ENCODE measurements at regions not wholly inside any gene's neighbourhood (a gene's known extent, or its start where the extent isn't known, plus 50 kb on each side); places are given as distances from the start of the nearest gene placed in this dataset.

DNA sequence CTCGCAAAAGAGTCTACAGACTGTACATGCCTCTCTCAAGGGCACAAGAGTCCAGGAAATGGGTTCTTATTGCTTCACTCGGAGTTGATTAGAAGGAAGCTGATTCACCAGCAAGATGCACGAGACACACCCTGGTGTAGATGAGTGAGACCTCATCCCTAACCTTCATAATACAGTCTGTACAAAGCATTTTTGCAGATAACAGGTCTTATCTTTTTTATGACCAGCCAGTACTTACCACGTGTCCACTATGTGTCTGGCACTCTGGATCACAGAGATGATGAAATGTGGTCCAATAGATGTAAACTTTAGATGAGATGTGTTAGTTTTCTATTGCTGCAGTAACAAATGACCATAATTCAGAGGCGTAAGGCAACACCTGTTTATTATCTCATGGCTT is 53.4 kb upstream of the PWP1 start:
- Histone ChIP-seq H3K27me3 (no peaks in the 10 kb centered on the region), H3K36me3 (peaks cover 8% of the 10 kb centered on the region), H3K9me3 (no peaks in the 10 kb centered on the region), H3K4me1 (no peaks in the 10 kb centered on the region), H3K4me3 (no peak overlapping the region), H3K27ac (no peak overlapping the region)
- no peak for DNase-seq (ENCODE audit: low spot score in 2 of 2)
- TF ChIP-seq EP300 (IDR thresholded peaks at IDR 0.05) (no peak), POLR2AphosphoS5 (IDR thresholded peaks at IDR 0.05) (no peak), POLR2A (IDR thresholded peaks at IDR 0.05) (no peak)
- TF ChIP-seq, protein P1, sequence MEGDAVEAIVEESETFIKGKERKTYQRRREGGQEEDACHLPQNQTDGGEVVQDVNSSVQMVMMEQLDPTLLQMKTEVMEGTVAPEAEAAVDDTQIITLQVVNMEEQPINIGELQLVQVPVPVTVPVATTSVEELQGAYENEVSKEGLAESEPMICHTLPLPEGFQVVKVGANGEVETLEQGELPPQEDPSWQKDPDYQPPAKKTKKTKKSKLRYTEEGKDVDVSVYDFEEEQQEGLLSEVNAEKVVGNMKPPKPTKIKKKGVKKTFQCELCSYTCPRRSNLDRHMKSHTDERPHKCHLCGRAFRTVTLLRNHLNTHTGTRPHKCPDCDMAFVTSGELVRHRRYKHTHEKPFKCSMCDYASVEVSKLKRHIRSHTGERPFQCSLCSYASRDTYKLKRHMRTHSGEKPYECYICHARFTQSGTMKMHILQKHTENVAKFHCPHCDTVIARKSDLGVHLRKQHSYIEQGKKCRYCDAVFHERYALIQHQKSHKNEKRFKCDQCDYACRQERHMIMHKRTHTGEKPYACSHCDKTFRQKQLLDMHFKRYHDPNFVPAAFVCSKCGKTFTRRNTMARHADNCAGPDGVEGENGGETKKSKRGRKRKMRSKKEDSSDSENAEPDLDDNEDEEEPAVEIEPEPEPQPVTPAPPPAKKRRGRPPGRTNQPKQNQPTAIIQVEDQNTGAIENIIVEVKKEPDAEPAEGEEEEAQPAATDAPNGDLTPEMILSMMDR (IDR thresholded peaks at IDR 0.05) = no peak
- 93% methylated on average over 5 of the region's 5 CpGs for WGBS

DNA sequence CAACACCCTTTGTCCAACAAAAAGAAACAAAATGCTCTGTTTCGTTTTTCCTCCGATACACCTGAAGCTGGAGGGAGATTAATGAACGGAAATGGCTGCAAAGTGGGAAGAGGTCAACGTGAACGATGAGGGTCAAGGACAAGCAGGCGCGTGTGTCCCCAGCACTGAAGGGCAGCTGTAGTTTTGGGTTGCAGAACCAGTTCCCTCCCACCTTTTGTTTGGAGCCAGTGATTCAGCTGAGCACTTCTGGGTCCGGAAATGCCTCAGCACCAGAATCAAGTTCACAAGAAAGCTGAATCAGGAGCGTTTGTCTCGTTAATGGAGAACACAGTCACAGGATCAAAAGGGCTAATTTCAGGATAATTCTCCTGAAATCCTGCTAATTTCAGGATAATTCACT is 51.1 kb upstream of the PWP1 start:
- Histone ChIP-seq H3K27me3 (no peaks in the 10 kb centered on the region), H3K36me3 (peaks cover 5% of the 10 kb centered on the region), H3K9me3 (no peaks in the 10 kb centered on the region), H3K27ac (no peak overlapping the region), H3K4me3 (no peak overlapping the region), H3K4me1 (no peaks in the 10 kb centered on the region)
- TF ChIP-seq POLR2A (IDR thresholded peaks at IDR 0.05) (no peak), POLR2AphosphoS5 (IDR thresholded peaks at IDR 0.05) (no peak), EP300 (IDR thresholded peaks at IDR 0.05) (no peak)
- TF ChIP-seq, protein P1 (IDR thresholded peaks at IDR 0.05) = no peak
- DNase-seq (ENCODE audit: low spot score in 2 of 2) = no peak
- WGBS = 80% methylated on average over 10 of the region's 10 CpGs

DNA sequence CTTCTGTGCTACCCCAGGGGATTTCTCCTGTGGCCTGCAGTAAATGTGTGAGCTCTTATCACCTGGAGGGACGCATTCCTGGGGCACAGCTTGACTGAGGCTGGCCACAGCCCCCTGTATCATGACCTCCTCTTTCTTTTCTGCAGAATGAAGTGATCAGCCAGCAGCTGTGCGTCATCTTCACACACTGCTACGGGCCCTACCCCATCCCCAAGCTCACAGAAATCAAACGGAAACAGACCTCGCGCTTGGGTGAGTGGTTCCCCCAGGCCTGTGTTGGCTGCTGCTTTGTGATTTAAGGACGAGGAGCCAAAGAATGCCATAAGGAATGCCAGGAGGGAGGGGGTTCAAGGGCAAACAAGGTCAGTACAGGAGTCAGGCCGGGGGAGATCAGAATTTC is 50.5 kb upstream of the PWP1 start:
- peaks cover 10% of the 10 kb centered on the region for H3K36me3 ChIP-seq
- no peaks in the 10 kb centered on the region for H3K4me1 ChIP-seq
- TF ChIP-seq, protein P1 (IDR thresholded peaks at IDR 0.05) = no peak
- TF ChIP-seq EP300 (IDR thresholded peaks at IDR 0.05) (no peak), POLR2A (IDR thresholded peaks at IDR 0.05) (no peak), POLR2AphosphoS5 (IDR thresholded peaks at IDR 0.05) (no peak)
- DNase-seq (ENCODE audit: low spot score in 2 of 2) = no peak
- H3K27ac ChIP-seq = no peak overlapping the region
- H3K9me3 ChIP-seq = no peaks in the 10 kb centered on the region
- WGBS = 66% methylated on average over 8 of the region's 8 CpGs
- H3K27me3 ChIP-seq = no peaks in the 10 kb centered on the region
- no peak overlapping the region for H3K4me3 ChIP-seq
